Activated naive CD8-positive, alpha-beta T cell treated with anti-CD3 and anti-CD28 coated beads, Interleukin-2, amount 10 ng/mL, durations not matched to agents 7 days and 5 days (primary cell): ENCODE measurements at regions not wholly inside any gene's neighbourhood (a gene's known extent, or its start where the extent isn't known, plus 50 kb on each side); places are given as distances from the start of the nearest gene placed in this dataset.

Source experiments
- ATAC-seq: fragments of 150-1000 bp; cut with Tn5 transposase; one replicate; pipeline ENCODE4 v1.10.0; 2021; ENCODE audit warnings: low read depth, moderate library complexity
- POLR2A ChIA-PET: fragments of 350-600 bp; sonication (Branson Sonifier 250); formaldehyde crosslinking; loops from one replicate; lab custom pipeline; 2021; ENCODE audit warnings: antibody characterized with exemption; lab: Charles Lee
- DNase-seq: peaks from one replicate; pipeline ENCODE4 v3.0.0; 2021
- H3K27ac Mint-ChIP-seq: one replicate; pipeline ENCODE4 v1.8.0; 2022; ENCODE audit warnings: mild to moderate bottlenecking, mixed read lengths
- H3K27me3 Mint-ChIP-seq: one replicate; pipeline ENCODE4 v1.8.0; 2022; ENCODE audit warnings: mild to moderate bottlenecking, moderate library complexity, mixed read lengths
- H3K36me3 Mint-ChIP-seq: one replicate; pipeline ENCODE4 v1.8.0; 2021; ENCODE audit warnings: mild to moderate bottlenecking, mixed read lengths
- H3K4me1 Mint-ChIP-seq: one replicate; pipeline ENCODE4 v1.8.0; 2021; ENCODE audit warnings: mixed read lengths
- H3K4me3 Mint-ChIP-seq: one replicate; pipeline ENCODE4 v1.8.0; 2022; ENCODE audit warnings: mild to moderate bottlenecking, moderate library complexity, mixed read lengths
- H3K9me3 Mint-ChIP-seq: one replicate; pipeline ENCODE4 v1.8.0; 2021; ENCODE audit warnings: mixed read lengths

- H3K4me1 Mint-ChIP-seq, result peaks cover 12% of the 10 kb centered on the region
- DNase-seq (no peak), ATAC-seq (no peak)
- POLR2A ChIA-PET, result interaction anchor here (0.6 kb wide), 1 partner anchor 79 kb away, joined by 3 read pairs; no protein-coding TSS in a partner anchor
- peaks cover 47% of the 10 kb centered on the region for H3K36me3 Mint-ChIP-seq
- H3K4me3 Mint-ChIP-seq, result no peak overlapping the region
- no peak overlapping the region for H3K27ac Mint-ChIP-seq
- H3K9me3 Mint-ChIP-seq, result peaks cover 1% of the 10 kb centered on the region
- H3K27me3 Mint-ChIP-seq, result no peaks in the 10 kb centered on the region
Measured at GRCh38 chr1:198893763-198894444, 255.1 kb downstream of the PTPRC start.

- no peak for ATAC-seq
- H3K36me3 Mint-ChIP-seq, result peaks cover 46% of the 10 kb centered on the region
- POLR2A ChIA-PET, result no interaction called here
- no peak for DNase-seq
- H3K4me1 Mint-ChIP-seq, result peaks cover 17% of the 10 kb centered on the region
- H3K9me3 Mint-ChIP-seq, result no peaks in the 10 kb centered on the region
- no peak overlapping the region for H3K27ac Mint-ChIP-seq
- H3K27me3 Mint-ChIP-seq, result no peaks in the 10 kb centered on the region
- H3K4me3 Mint-ChIP-seq, result no peak overlapping the region
Measured at GRCh38 chr1:198901266-198901665, 262.4 kb downstream of the PTPRC start.

GRCh38 chr1:198902655-198903054, 263.8 kb downstream of the PTPRC start:
- Mint-ChIP-seq H3K9me3 (no peaks in the 10 kb centered on the region), H3K4me3 (no peak overlapping the region), H3K4me1 (peaks cover 25% of the 10 kb centered on the region), H3K27ac (no peak overlapping the region), H3K27me3 (no peaks in the 10 kb centered on the region), H3K36me3 (peaks cover 46% of the 10 kb centered on the region)
- POLR2A ChIA-PET, result no interaction called here
- no peak for ATAC-seq
- no peak for DNase-seq

GRCh38 chr1:198903203-198903602, 264.4 kb downstream of the PTPRC start:
- no peaks in the 10 kb centered on the region for H3K9me3 Mint-ChIP-seq
- POLR2A ChIA-PET, result no interaction called here
- ATAC-seq (no peak), DNase-seq (no peak)
- peaks cover 45% of the 10 kb centered on the region for H3K36me3 Mint-ChIP-seq
- no peak overlapping the region for H3K4me3 Mint-ChIP-seq
- peaks cover 25% of the 10 kb centered on the region for H3K4me1 Mint-ChIP-seq
- H3K27ac Mint-ChIP-seq, result no peak overlapping the region
- H3K27me3 Mint-ChIP-seq, result no peaks in the 10 kb centered on the region

- Mint-ChIP-seq H3K36me3 (peaks cover 48% of the 10 kb centered on the region), H3K27ac (no peak overlapping the region), H3K9me3 (no peaks in the 10 kb centered on the region), H3K4me3 (no peak overlapping the region), H3K4me1 (peaks cover 28% of the 10 kb centered on the region), H3K27me3 (no peaks in the 10 kb centered on the region)
- POLR2A ChIA-PET, result no interaction called here
- no peak for DNase-seq
- no peak for ATAC-seq
Measured at GRCh38 chr1:198903621-198904020, 264.8 kb downstream of the PTPRC start.

- H3K4me1 Mint-ChIP-seq, result peaks cover 28% of the 10 kb centered on the region
- ATAC-seq (no peak), DNase-seq (no peak)
- no peak overlapping the region for H3K4me3 Mint-ChIP-seq
- POLR2A ChIA-PET, result no interaction called here
- H3K36me3 Mint-ChIP-seq, result peaks cover 43% of the 10 kb centered on the region
- no peaks in the 10 kb centered on the region for H3K9me3 Mint-ChIP-seq
- no peak overlapping the region for H3K27ac Mint-ChIP-seq
- H3K27me3 Mint-ChIP-seq, result no peaks in the 10 kb centered on the region
Measured at GRCh38 chr1:198904321-198904720, 265.5 kb downstream of the PTPRC start.

- H3K27ac Mint-ChIP-seq, result peak overlapping the region; percentile 35
- peaks cover 35% of the 10 kb centered on the region for H3K4me1 Mint-ChIP-seq
- DNase-seq (no peak), ATAC-seq (peak; percentile 67)
- peaks cover 1% of the 10 kb centered on the region for H3K9me3 Mint-ChIP-seq
- peak overlapping the region; percentile 34 for H3K4me3 Mint-ChIP-seq
- H3K36me3 Mint-ChIP-seq, result peaks cover 40% of the 10 kb centered on the region
- POLR2A ChIA-PET, result interaction anchor here (1.1 kb wide), 1 partner anchor 29 kb away, joined by 4 read pairs; no protein-coding TSS in a partner anchor
- no peaks in the 10 kb centered on the region for H3K27me3 Mint-ChIP-seq
Measured at GRCh38 chr1:198906739-198907422, 268.0 kb downstream of the PTPRC start.

GRCh38 chr1:198907423-198907746, 268.5 kb downstream of the PTPRC start:
- peaks cover 43% of the 10 kb centered on the region for H3K36me3 Mint-ChIP-seq
- ATAC-seq (peak; percentile 74), DNase-seq (no peak)
- peak overlapping the region; percentile 35 for H3K27ac Mint-ChIP-seq
- POLR2A ChIA-PET, result no interaction called here
- peaks cover 36% of the 10 kb centered on the region for H3K4me1 Mint-ChIP-seq
- peak overlapping the region; percentile 34 for H3K4me3 Mint-ChIP-seq
- no peaks in the 10 kb centered on the region for H3K27me3 Mint-ChIP-seq
- H3K9me3 Mint-ChIP-seq, result peaks cover 2% of the 10 kb centered on the region

GRCh38 chr1:198908995-198909394, 270.2 kb downstream of the PTPRC start:
- H3K4me3 Mint-ChIP-seq, result no peak overlapping the region
- H3K4me1 Mint-ChIP-seq, result peaks cover 39% of the 10 kb centered on the region
- H3K9me3 Mint-ChIP-seq, result peaks cover 2% of the 10 kb centered on the region
- no peaks in the 10 kb centered on the region for H3K27me3 Mint-ChIP-seq
- H3K36me3 Mint-ChIP-seq, result peaks cover 45% of the 10 kb centered on the region
- no peak overlapping the region for H3K27ac Mint-ChIP-seq
- ATAC-seq (no peak), DNase-seq (no peak)
- POLR2A ChIA-PET, result no interaction called here

- POLR2A ChIA-PET, result no interaction called here
- Mint-ChIP-seq H3K4me1 (peaks cover 36% of the 10 kb centered on the region), H3K4me3 (no peak overlapping the region), H3K9me3 (peaks cover 2% of the 10 kb centered on the region), H3K36me3 (peaks cover 52% of the 10 kb centered on the region), H3K27me3 (no peaks in the 10 kb centered on the region), H3K27ac (no peak overlapping the region)
- no peak for DNase-seq
- no peak for ATAC-seq
Measured at GRCh38 chr1:198909973-198910372, 271.1 kb downstream of the PTPRC start.

- DNase-seq, result no peak
- Mint-ChIP-seq H3K27me3 (no peaks in the 10 kb centered on the region), H3K36me3 (peaks cover 55% of the 10 kb centered on the region), H3K4me3 (no peak overlapping the region), H3K27ac (no peak overlapping the region), H3K4me1 (peaks cover 38% of the 10 kb centered on the region), H3K9me3 (peaks cover 2% of the 10 kb centered on the region)
- POLR2A ChIA-PET, result no interaction called here
- no peak for ATAC-seq
Measured at GRCh38 chr1:198910816-198911215, 272.0 kb downstream of the PTPRC start.

GRCh38 chr1:198912046-198912445, 273.2 kb downstream of the PTPRC start:
- H3K4me1 Mint-ChIP-seq, result peaks cover 36% of the 10 kb centered on the region
- no peak overlapping the region for H3K27ac Mint-ChIP-seq
- no peak overlapping the region for H3K4me3 Mint-ChIP-seq
- peaks cover 2% of the 10 kb centered on the region for H3K9me3 Mint-ChIP-seq
- DNase-seq (no peak), ATAC-seq (no peak)
- peaks cover 58% of the 10 kb centered on the region for H3K36me3 Mint-ChIP-seq
- H3K27me3 Mint-ChIP-seq, result no peaks in the 10 kb centered on the region
- POLR2A ChIA-PET, result no interaction called here

- Mint-ChIP-seq H3K9me3 (peaks cover 2% of the 10 kb centered on the region), H3K27ac (no peak overlapping the region), H3K4me1 (peaks cover 42% of the 10 kb centered on the region), H3K36me3 (peaks cover 66% of the 10 kb centered on the region), H3K27me3 (no peaks in the 10 kb centered on the region), H3K4me3 (no peak overlapping the region)
- no peak for DNase-seq
- no peak for ATAC-seq
- POLR2A ChIA-PET, result no interaction called here
Measured at GRCh38 chr1:198913667-198914066, 274.8 kb downstream of the PTPRC start.
